ENCODE measurements at regions not wholly inside any gene's neighbourhood (a gene's known extent, or its start where the extent isn't known, plus 50 kb on each side); places are given as distances from the start of the nearest gene placed in this dataset.
A peak's percentile ranks its signal among the peaks of the same experiment; 100 is the strongest.
"Not testable (repeated sequence)": the region's sequence is repeated elsewhere in the genome, so short reads cannot be mapped to it uniquely, and the experiment has no call there.

DNA sequence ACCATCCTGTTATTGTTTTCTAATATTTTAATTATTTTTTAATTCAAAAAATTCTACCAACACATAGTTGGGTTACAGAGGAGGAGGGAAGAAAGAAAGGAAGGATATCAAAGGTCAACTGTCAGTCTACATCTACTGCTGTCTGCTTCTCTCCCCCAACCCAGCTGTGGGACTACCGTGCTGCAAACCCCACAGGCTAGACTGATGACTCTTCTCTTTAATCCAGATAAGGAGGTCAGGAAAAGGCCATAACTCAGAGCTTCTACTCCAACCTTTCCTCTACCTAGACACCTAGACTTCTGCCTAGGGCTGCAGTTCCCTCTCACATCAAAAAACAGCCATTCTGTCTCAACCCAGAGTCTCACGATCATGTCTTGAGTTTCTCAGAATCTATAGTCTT, 124.2 kb upstream of the ETV3 start:
- Histone ChIP-seq H4K20me1 (ENCODE audit: insufficient read depth, low read length) (no peaks in the 10 kb centered on the region), H2AFZ (ENCODE audit: insufficient read depth, low read depth, low read length, poor library complexity, severe bottlenecking) (no peak overlapping the region), H3K79me2 (ENCODE audit: insufficient read depth, low read length) (no peaks in the 10 kb centered on the region), H3K27me3 (ENCODE audit: control insufficient read depth in 2 of 2, insufficient read depth in 2 of 2, low read length in 2 of 2) (peaks cover 0 to 2% of the 10 kb centered on the region in 2 donors), H3K36me3 (replicated peaks in 1 of 2; ENCODE audit: control insufficient read depth in 1 of 2, insufficient read depth in 2 of 2, low read length in 2 of 2) (no peaks in the 10 kb centered on the region), H3K9me3 (replicated peaks in 1 of 2; ENCODE audit: control insufficient read depth in 1 of 2, insufficient read depth in 1 of 2, low read length in 2 of 2) (peaks cover 0 to 8% of the 10 kb centered on the region in 2 donors), H3K27ac (ENCODE audit: low read depth in 1 of 2, low read length in 2 of 2) (no peak overlapping the region), H3K9ac (ENCODE audit: insufficient read depth, low read length, poor library complexity, severe bottlenecking) (no peak overlapping the region), H3K4me3 (replicated peaks in 1 of 3; ENCODE audit: low read depth in 2 of 3, low read length in 3 of 3) (no peak overlapping the region), H3K4me1 (ENCODE audit: control insufficient read depth in 1 of 2, insufficient read depth in 2 of 2, low read length in 2 of 2) (no peaks in the 10 kb centered on the region), H3K4me2 (replicated peaks; ENCODE audit: extremely low read depth, low read length, poor library complexity, severe bottlenecking) (no peak overlapping the region)
- Mint-ChIP-seq H3K4me1 (peaks cover 3% of the 10 kb centered on the region), H3K4me3 (no peak overlapping the region), H3K27ac (peak overlapping the region in 1 of 7 donors; percentile 65), H3K36me3 (no peaks in the 10 kb centered on the region), H3K27me3 (ENCODE audit: low read depth in 3 of 3) (peaks cover 8 to 12% (median 11%) of the 10 kb centered on the region in 3 donors), H3K9me3 (peaks cover 0 to 6% (median 1%) of the 10 kb centered on the region in 7 donors)
- no peak for DNase-seq
- intact Hi-C loops (cut with micrococcal nuclease) = no loop called here
- WGBS (ENCODE audit: insufficient coverage) = 60% methylated on average over 2 of the region's 2 CpGs
- TF ChIP-seq, protein P1, sequence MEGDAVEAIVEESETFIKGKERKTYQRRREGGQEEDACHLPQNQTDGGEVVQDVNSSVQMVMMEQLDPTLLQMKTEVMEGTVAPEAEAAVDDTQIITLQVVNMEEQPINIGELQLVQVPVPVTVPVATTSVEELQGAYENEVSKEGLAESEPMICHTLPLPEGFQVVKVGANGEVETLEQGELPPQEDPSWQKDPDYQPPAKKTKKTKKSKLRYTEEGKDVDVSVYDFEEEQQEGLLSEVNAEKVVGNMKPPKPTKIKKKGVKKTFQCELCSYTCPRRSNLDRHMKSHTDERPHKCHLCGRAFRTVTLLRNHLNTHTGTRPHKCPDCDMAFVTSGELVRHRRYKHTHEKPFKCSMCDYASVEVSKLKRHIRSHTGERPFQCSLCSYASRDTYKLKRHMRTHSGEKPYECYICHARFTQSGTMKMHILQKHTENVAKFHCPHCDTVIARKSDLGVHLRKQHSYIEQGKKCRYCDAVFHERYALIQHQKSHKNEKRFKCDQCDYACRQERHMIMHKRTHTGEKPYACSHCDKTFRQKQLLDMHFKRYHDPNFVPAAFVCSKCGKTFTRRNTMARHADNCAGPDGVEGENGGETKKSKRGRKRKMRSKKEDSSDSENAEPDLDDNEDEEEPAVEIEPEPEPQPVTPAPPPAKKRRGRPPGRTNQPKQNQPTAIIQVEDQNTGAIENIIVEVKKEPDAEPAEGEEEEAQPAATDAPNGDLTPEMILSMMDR (IDR thresholded peaks at IDR 0.05) = no peak

DNA sequence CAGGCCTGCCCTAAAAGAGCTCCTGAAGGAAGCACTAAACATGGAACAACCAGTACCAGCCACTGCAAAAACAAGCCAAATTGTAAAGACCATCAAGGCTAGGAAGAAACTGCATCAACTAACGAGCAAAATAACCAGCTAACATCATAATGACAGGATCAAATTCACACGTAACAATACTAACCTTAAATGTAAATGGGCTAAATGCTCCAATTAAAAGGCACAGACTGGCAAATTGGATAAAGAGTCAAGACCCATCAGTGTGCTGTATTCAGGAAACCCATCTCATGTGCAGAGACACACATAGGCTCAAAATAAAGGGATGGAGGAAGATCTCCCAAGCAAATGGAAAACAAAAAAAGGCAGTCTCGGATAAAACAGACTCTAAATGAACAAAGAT, 117.7 kb upstream of the ETV3 start:
- H4K20me1 ChIP-seq (ENCODE audit: insufficient read depth, low read length); H3K4me2 ChIP-seq (replicated peaks; ENCODE audit: extremely low read depth, low read length, poor library complexity, severe bottlenecking); H3K9ac ChIP-seq (ENCODE audit: insufficient read depth, low read length, poor library complexity, severe bottlenecking); H3K4me1 Mint-ChIP-seq; H3K79me2 ChIP-seq (ENCODE audit: insufficient read depth, low read length); H3K4me3 Mint-ChIP-seq; intact Hi-C loops (cut with micrococcal nuclease); H3K36me3 Mint-ChIP-seq; H3K9me3 ChIP-seq (replicated peaks in 1 of 2; ENCODE audit: control insufficient read depth in 1 of 2, insufficient read depth in 1 of 2, low read length in 2 of 2); H3K4me3 ChIP-seq (replicated peaks in 1 of 3; ENCODE audit: low read depth in 2 of 3, low read length in 3 of 3); H2AFZ ChIP-seq (ENCODE audit: insufficient read depth, low read depth, low read length, poor library complexity, severe bottlenecking); H3K36me3 ChIP-seq (replicated peaks in 1 of 2; ENCODE audit: control insufficient read depth in 1 of 2, insufficient read depth in 2 of 2, low read length in 2 of 2); H3K27ac Mint-ChIP-seq; DNase-seq; H3K27ac ChIP-seq (ENCODE audit: low read depth in 1 of 2, low read length in 2 of 2); H3K4me1 ChIP-seq (ENCODE audit: control insufficient read depth in 1 of 2, insufficient read depth in 2 of 2, low read length in 2 of 2): not testable (repeated sequence)
- peaks cover 10 to 12% of the 10 kb centered on the region in 2 donors for H3K27me3 ChIP-seq (ENCODE audit: control insufficient read depth in 2 of 2, insufficient read depth in 2 of 2, low read length in 2 of 2)
- WGBS (ENCODE audit: insufficient coverage) = no CpG with 5 or more reads among the region's 3 CpGs
- Mint-ChIP-seq H3K27me3 (ENCODE audit: low read depth in 3 of 3) (peaks cover 2 to 20% (median 7%) of the 10 kb centered on the region in 3 donors), H3K9me3 (peaks cover 11 to 25% (median 12%) of the 10 kb centered on the region in 7 donors)

DNA sequence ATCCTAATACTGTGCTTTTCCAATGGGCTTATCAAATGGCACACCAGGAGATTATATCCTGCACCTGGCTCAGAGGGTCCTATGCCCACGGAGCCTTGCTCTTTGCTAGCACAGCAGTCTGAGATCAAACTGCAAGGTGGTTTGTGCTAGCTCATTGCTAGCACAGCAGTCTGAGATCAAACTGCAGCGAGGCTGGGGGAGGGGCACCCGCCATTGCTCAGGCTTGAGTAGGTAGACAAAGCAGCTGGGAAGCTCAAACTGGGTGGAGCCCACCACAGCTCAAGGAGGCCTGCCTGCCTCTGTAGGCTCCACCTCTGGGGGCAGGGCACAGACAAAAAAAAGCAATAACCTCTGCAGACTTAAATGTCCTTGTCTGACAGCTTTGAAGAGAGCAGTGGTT, 116.0 kb upstream of the ETV3 start:
- not testable (repeated sequence) for H3K4me1 ChIP-seq (ENCODE audit: control insufficient read depth in 1 of 2, insufficient read depth in 2 of 2, low read length in 2 of 2)

More for the DNA sequence above, 116.0 kb upstream of the ETV3 start:
- intact Hi-C loops (cut with micrococcal nuclease); H2AFZ ChIP-seq (ENCODE audit: insufficient read depth, low read depth, low read length, poor library complexity, severe bottlenecking); H3K9ac ChIP-seq (ENCODE audit: insufficient read depth, low read length, poor library complexity, severe bottlenecking); H3K9me3 ChIP-seq (replicated peaks in 1 of 2; ENCODE audit: control insufficient read depth in 1 of 2, insufficient read depth in 1 of 2, low read length in 2 of 2); H3K79me2 ChIP-seq (ENCODE audit: insufficient read depth, low read length); H3K4me2 ChIP-seq (replicated peaks; ENCODE audit: extremely low read depth, low read length, poor library complexity, severe bottlenecking); H3K4me3 Mint-ChIP-seq; H3K36me3 Mint-ChIP-seq; H4K20me1 ChIP-seq (ENCODE audit: insufficient read depth, low read length); H3K27ac ChIP-seq (ENCODE audit: low read depth in 1 of 2, low read length in 2 of 2); H3K4me3 ChIP-seq (replicated peaks in 1 of 3; ENCODE audit: low read depth in 2 of 3, low read length in 3 of 3); H3K36me3 ChIP-seq (replicated peaks in 1 of 2; ENCODE audit: control insufficient read depth in 1 of 2, insufficient read depth in 2 of 2, low read length in 2 of 2); H3K4me1 Mint-ChIP-seq; H3K27ac Mint-ChIP-seq; DNase-seq: not testable (repeated sequence)
- Mint-ChIP-seq H3K9me3 (peaks cover 10 to 23% (median 12%) of the 10 kb centered on the region in 7 donors), H3K27me3 (ENCODE audit: low read depth in 3 of 3) (peaks cover 2 to 20% (median 9%) of the 10 kb centered on the region in 3 donors)
- 90% methylated on average over 3 of the region's 3 CpGs for WGBS (ENCODE audit: insufficient coverage)
- peaks cover 10 to 12% of the 10 kb centered on the region in 2 donors for H3K27me3 ChIP-seq (ENCODE audit: control insufficient read depth in 2 of 2, insufficient read depth in 2 of 2, low read length in 2 of 2)

Data from CD14-positive monocyte (primary cell).